IPS DF 6.9 (cell line): ENCODE measurements at regions not wholly inside any gene's neighbourhood (a gene's known extent, or its start where the extent isn't known, plus 50 kb on each side); places are given as distances from the start of the nearest gene placed in this dataset.

Experiments used
- DNase-seq: peaks from one replicate; pipeline ENCODE4 v3.0.0-alpha.2; 2013; ENCODE audit warnings: low read depth, low spot score
- H3K27ac ChIP-seq: one replicate; pipeline ENCODE4 v1.5.1; 2013; ENCODE audit warnings: low read length, control low read depth
- H3K27me3 ChIP-seq: 2 replicates; pipeline ENCODE4 v1.6.1; 2013; ENCODE audit warnings: mild to moderate bottlenecking, low read length; ENCODE audit not compliant: control insufficient read depth, insufficient read depth
- H3K36me3 ChIP-seq: 2 replicates; pipeline ENCODE4 v1.6.1; 2013; ENCODE audit warnings: low read length; ENCODE audit not compliant: control insufficient read depth, insufficient read depth
- H3K4me1 ChIP-seq: 2 replicates; pipeline ENCODE4 v1.6.1; 2013; ENCODE audit warnings: low read length; ENCODE audit not compliant: control insufficient read depth, insufficient read depth
- H3K4me3 ChIP-seq: 2 replicates; pipeline ENCODE4 v1.5.1; 2013; ENCODE audit warnings: mild to moderate bottlenecking, low read length
- H3K9me3 ChIP-seq: 2 replicates; pipeline ENCODE4 v1.6.1; 2013; ENCODE audit warnings: low read length, inconsistent platforms; ENCODE audit not compliant: control insufficient read depth, insufficient read depth
- WGBS: extraction: QIAGEN DNeasy Blood & Tissue Kit; methylation state at CpG from one replicate; pipeline ENCODE4 v1.1.7; 2013; ENCODE audit warnings: mixed read lengths, missing lambda C conversion rate; ENCODE audit not compliant: insufficient read length, insufficient coverage; 5-methylcytosine and 5-hydroxymethylcytosine counted together

- no peaks in the 10 kb centered on the region for H3K27me3 ChIP-seq
- H3K36me3 ChIP-seq, result no peaks in the 10 kb centered on the region
- WGBS, result no CpG with 5 or more reads among the region's 6 CpGs
- no peaks in the 10 kb centered on the region for H3K4me1 ChIP-seq
- no peak overlapping the region for H3K27ac ChIP-seq
- H3K4me3 ChIP-seq, result no peak overlapping the region
- DNase-seq, result no peak
- H3K9me3 ChIP-seq, result no peaks in the 10 kb centered on the region
Observed at GRCh38 chr9:106800701-106801270, 62.2 kb upstream of the ZNF462 start.

GRCh38 chr9:106801816-106802215, 61.1 kb upstream of the ZNF462 start:
- no peaks in the 10 kb centered on the region for H3K27me3 ChIP-seq
- WGBS, result no CpG with 5 or more reads among the region's 2 CpGs
- no peaks in the 10 kb centered on the region for H3K36me3 ChIP-seq
- H3K27ac ChIP-seq, result no peak overlapping the region
- H3K4me1 ChIP-seq, result no peaks in the 10 kb centered on the region
- no peak for DNase-seq
- H3K9me3 ChIP-seq, result no peaks in the 10 kb centered on the region
- no peak overlapping the region for H3K4me3 ChIP-seq
